ENCODE measurements at regions not wholly inside any gene's neighbourhood (a gene's known extent, or its start where the extent isn't known, plus 50 kb on each side); places are given as distances from the start of the nearest gene placed in this dataset.

GRCh38 chr10:118508863-118509262 lies 86.6 kb downstream of the PRLHR start:
- TF ChIP-seq CTCF (IDR thresholded peaks at IDR 0.05; ENCODE audit: extremely low read depth, low read depth, low read length) = no peak
- Histone ChIP-seq H3K79me2 (ENCODE audit: insufficient read depth, low read length) (no peaks in the 10 kb centered on the region), H3K4me1 (ENCODE audit: insufficient read depth, low read length) (no peaks in the 10 kb centered on the region), H3K4me3 (ENCODE audit: insufficient read depth, low read length) (no peak overlapping the region), H3K27me3 (ENCODE audit: insufficient read depth, low read length) (no peaks in the 10 kb centered on the region), H2AFZ (ENCODE audit: low read length) (no peak overlapping the region), H4K20me1 (ENCODE audit: insufficient read depth, low read length) (no peaks in the 10 kb centered on the region), H3K27ac (ENCODE audit: low read depth, low read length) (no peak overlapping the region), H3K9me3 (ENCODE audit: low read depth, low read length) (no peaks in the 10 kb centered on the region), H3K36me3 (ENCODE audit: insufficient read depth, low read length) (no peaks in the 10 kb centered on the region), H3K4me2 (ENCODE audit: insufficient read depth, low read length) (no peak overlapping the region)
- DNase-seq (ENCODE audit: insufficient read length, low spot score, missing footprints) = no peak

GRCh38 chr10:118508355-118508754 lies 87.1 kb downstream of the PRLHR start:
- no peaks in the 10 kb centered on the region for H3K36me3 ChIP-seq (ENCODE audit: insufficient read depth, low read length)
- no peak overlapping the region for H2AFZ ChIP-seq (ENCODE audit: low read length)
- H3K27ac ChIP-seq (ENCODE audit: low read depth, low read length) = no peak overlapping the region
- no peak overlapping the region for H3K4me2 ChIP-seq (ENCODE audit: insufficient read depth, low read length)
- H3K4me1 ChIP-seq (ENCODE audit: insufficient read depth, low read length) = no peaks in the 10 kb centered on the region
- TF ChIP-seq CTCF (IDR thresholded peaks at IDR 0.05; ENCODE audit: extremely low read depth, low read depth, low read length) = no peak
- H3K27me3 ChIP-seq (ENCODE audit: insufficient read depth, low read length) = no peaks in the 10 kb centered on the region
- no peak for DNase-seq (ENCODE audit: insufficient read length, low spot score, missing footprints)
- H3K9me3 ChIP-seq (ENCODE audit: low read depth, low read length) = no peaks in the 10 kb centered on the region
- H3K79me2 ChIP-seq (ENCODE audit: insufficient read depth, low read length) = no peaks in the 10 kb centered on the region
- no peaks in the 10 kb centered on the region for H4K20me1 ChIP-seq (ENCODE audit: insufficient read depth, low read length)
- H3K4me3 ChIP-seq (ENCODE audit: insufficient read depth, low read length) = no peak overlapping the region

GRCh38 chr10:118506671-118507590 lies 88.5 kb downstream of the PRLHR start:
- Histone ChIP-seq H3K4me3 (ENCODE audit: insufficient read depth, low read length) (no peak overlapping the region), H3K79me2 (ENCODE audit: insufficient read depth, low read length) (no peaks in the 10 kb centered on the region), H2AFZ (ENCODE audit: low read length) (no peak overlapping the region), H3K27me3 (ENCODE audit: insufficient read depth, low read length) (no peaks in the 10 kb centered on the region), H3K9me3 (ENCODE audit: low read depth, low read length) (no peaks in the 10 kb centered on the region), H4K20me1 (ENCODE audit: insufficient read depth, low read length) (no peaks in the 10 kb centered on the region), H3K4me1 (ENCODE audit: insufficient read depth, low read length) (no peaks in the 10 kb centered on the region), H3K27ac (ENCODE audit: low read depth, low read length) (no peak overlapping the region), H3K4me2 (ENCODE audit: insufficient read depth, low read length) (no peak overlapping the region), H3K36me3 (ENCODE audit: insufficient read depth, low read length) (no peaks in the 10 kb centered on the region)
- no peak for DNase-seq (ENCODE audit: insufficient read length, low spot score, missing footprints)
- TF ChIP-seq CTCF (IDR thresholded peaks at IDR 0.05; ENCODE audit: extremely low read depth, low read depth, low read length) = no peak

GRCh38 chr10:118505363-118505762 lies 90.1 kb downstream of the PRLHR start:
- Histone ChIP-seq H3K36me3 (ENCODE audit: insufficient read depth, low read length) (no peaks in the 10 kb centered on the region), H4K20me1 (ENCODE audit: insufficient read depth, low read length) (no peaks in the 10 kb centered on the region), H3K4me3 (ENCODE audit: insufficient read depth, low read length) (no peak overlapping the region), H3K79me2 (ENCODE audit: insufficient read depth, low read length) (no peaks in the 10 kb centered on the region), H3K9me3 (ENCODE audit: low read depth, low read length) (no peaks in the 10 kb centered on the region), H2AFZ (ENCODE audit: low read length) (no peak overlapping the region), H3K27ac (ENCODE audit: low read depth, low read length) (no peak overlapping the region), H3K27me3 (ENCODE audit: insufficient read depth, low read length) (no peaks in the 10 kb centered on the region), H3K4me1 (ENCODE audit: insufficient read depth, low read length) (no peaks in the 10 kb centered on the region), H3K4me2 (ENCODE audit: insufficient read depth, low read length) (no peak overlapping the region)
- no peak for TF ChIP-seq CTCF (IDR thresholded peaks at IDR 0.05; ENCODE audit: extremely low read depth, low read depth, low read length)
- DNase-seq (ENCODE audit: insufficient read length, low spot score, missing footprints) = no peak

Measured in osteoblast (primary cell).